WTC11 (cell line): ENCODE measurements at regions not wholly inside any gene's neighbourhood (a gene's known extent, or its start where the extent isn't known, plus 50 kb on each side); places are given as distances from the start of the nearest gene placed in this dataset.

ENCODE experiments used
- ATAC-seq: fragments of 200-7000 bp; cut with Tn5 transposase; 2 replicates; pipeline ENCODE4 v1.10.0; 2021; ENCODE audit warnings: mild to moderate bottlenecking, moderate library complexity
- CTCF ChIA-PET: fragments of 300-600 bp; sonication (Branson Sonifier 250); formaldehyde crosslinking; loops from one replicate; lab custom pipeline; 2021; ENCODE audit warnings: antibody characterized with exemption; lab: Charles Lee
- POLR2A ChIA-PET: fragments of 350-600 bp; sonication (Branson Sonifier 250); formaldehyde crosslinking; loops from one replicate; lab custom pipeline; 2021; ENCODE audit warnings: antibody characterized with exemption; lab: Charles Lee
- DNase-seq: peaks from one replicate; pipeline ENCODE4 v3.0.0; 2021; ENCODE audit warnings: low spot score
- H3K27ac Mint-ChIP-seq: 2 replicates; pipeline ENCODE4 v1.8.0; 2021; ENCODE audit warnings: mixed read lengths
- H3K27me3 Mint-ChIP-seq: 2 replicates; pipeline ENCODE4 v1.8.0; 2021; ENCODE audit warnings: low read depth, mild to moderate bottlenecking, moderate library complexity, mixed read lengths
- H3K36me3 Mint-ChIP-seq: 2 replicates; pipeline ENCODE4 v1.8.0; 2021; ENCODE audit warnings: mixed read lengths
- H3K4me1 Mint-ChIP-seq: 2 replicates; pipeline ENCODE4 v1.8.0; 2022; ENCODE audit warnings: mixed read lengths
- H3K4me3 Mint-ChIP-seq: 2 replicates; pipeline ENCODE4 v1.8.0; 2021; ENCODE audit warnings: mild to moderate bottlenecking, moderate library complexity, mixed read lengths
- H3K9me3 Mint-ChIP-seq: 2 replicates; pipeline ENCODE4 v1.8.0; 2021; ENCODE audit warnings: mixed read lengths
- AR ChIP-seq: fragments of 250-450 bp; sonication (Bioruptor Pico); IDR thresholded peaks from 2 replicates; pipeline ENCODE4 v1.9.0; 2021; ENCODE audit warnings: mild to moderate bottlenecking
- FOXJ3 ChIP-seq: sonication (generic); formaldehyde crosslinking; IDR thresholded peaks from 2 replicates; pipeline ENCODE4 v1.9.0; 2021; ENCODE audit warnings: missing genetic modification reagents, mild to moderate bottlenecking, borderline replicate concordance
- IRF2 ChIP-seq: sonication (generic); formaldehyde crosslinking; IDR thresholded peaks from 2 replicates; pipeline ENCODE4 v1.8.0; 2022; ENCODE audit warnings: low read depth, missing genetic modification reagents, borderline replicate concordance
- KAT7 ChIP-seq: sonication (generic); formaldehyde crosslinking; IDR thresholded peaks from 2 replicates; pipeline ENCODE4 v1.8.1; 2023; ENCODE audit warnings: missing genetic modification reagents, mild to moderate bottlenecking, borderline replicate concordance
- RORB ChIP-seq: fragments of 250-450 bp; sonication (Bioruptor Pico); IDR thresholded peaks from 2 replicates; pipeline ENCODE4 v1.9.0; 2021; ENCODE audit warnings: mild to moderate bottlenecking
- TCF7 ChIP-seq: sonication (generic); formaldehyde crosslinking; IDR thresholded peaks from 2 replicates; pipeline ENCODE4 v1.8.0; 2022; ENCODE audit warnings: mild to moderate bottlenecking, low read depth, missing genetic modification reagents, moderate library complexity
- TEAD1 ChIP-seq: sonication (generic); formaldehyde crosslinking; IDR thresholded peaks from 2 replicates; pipeline ENCODE4 v1.8.0; 2022; ENCODE audit warnings: mild to moderate bottlenecking, missing genetic modification reagents
- ZMAT4 ChIP-seq: fragments of 250-450 bp; sonication (Bioruptor Pico); IDR thresholded peaks from 2 replicates; pipeline ENCODE4 v1.9.0; 2021; ENCODE audit warnings: mild to moderate bottlenecking
- ZNF317 ChIP-seq: sonication (generic); formaldehyde crosslinking; IDR thresholded peaks from 2 replicates; pipeline ENCODE4 v1.8.1; 2023; ENCODE audit warnings: low read depth, mild to moderate bottlenecking, moderate library complexity, missing genetic modification reagents, borderline replicate concordance
- ZNF416 ChIP-seq: fragments of 250-450 bp; sonication (Bioruptor Pico); IDR thresholded peaks from 2 replicates; pipeline ENCODE4 v1.9.0; 2021; ENCODE audit warnings: mild to moderate bottlenecking, inconsistent platforms
- ZNF671 ChIP-seq: fragments of 250-450 bp; sonication (Bioruptor Pico); IDR thresholded peaks from 2 replicates; pipeline ENCODE4 v1.8.0; 2021; ENCODE audit warnings: mild to moderate bottlenecking
- TF ChIP-seq, protein P1 (sequence below): fragments of 200-600 bp; IDR thresholded peaks from 2 replicates; pipeline ENCODE4 v1.8.0; 2022; ENCODE audit warnings: antibody characterized with exemption
- TF ChIP-seq, protein P2 (sequence below): sonication (generic); formaldehyde crosslinking; IDR thresholded peaks from 2 replicates; pipeline ENCODE4 v1.8.1; 2023; ENCODE audit warnings: mild to moderate bottlenecking, missing genetic modification reagents
- TF ChIP-seq, protein P3 (sequence below): sonication (generic); formaldehyde crosslinking; IDR thresholded peaks from 2 replicates; pipeline ENCODE4 v1.8.0; 2023; ENCODE audit warnings: missing genetic modification reagents, mild to moderate bottlenecking, borderline replicate concordance
- TF ChIP-seq, protein P4 (sequence below): sonication (generic); formaldehyde crosslinking; IDR thresholded peaks from 2 replicates; pipeline ENCODE4 v1.8.0; 2022; ENCODE audit warnings: mild to moderate bottlenecking, missing genetic modification reagents
- TF ChIP-seq, protein P5 (sequence below): sonication (generic); formaldehyde crosslinking; IDR thresholded peaks from 2 replicates; pipeline ENCODE4 v1.8.1; 2022; ENCODE audit warnings: mild to moderate bottlenecking, missing genetic modification reagents, moderate library complexity, borderline replicate concordance

- ATAC-seq = no peak
- no peak overlapping the region for H3K27ac Mint-ChIP-seq
- POLR2A ChIA-PET = no interaction called here
- CTCF ChIA-PET = interaction anchor here (2.9 kb wide), 1 partner anchor 65 kb away, joined by 10 read pairs; no protein-coding TSS in a partner anchor
- no peak overlapping the region for H3K4me3 Mint-ChIP-seq
- no peaks in the 10 kb centered on the region for H3K4me1 Mint-ChIP-seq
- no peaks in the 10 kb centered on the region for H3K27me3 Mint-ChIP-seq
- H3K9me3 Mint-ChIP-seq = no peaks in the 10 kb centered on the region
- H3K36me3 Mint-ChIP-seq = no peaks in the 10 kb centered on the region
- TF ChIP-seq FOXJ3 (CRISPR knock-in tag) = no peak
- no peak for TF ChIP-seq AR (CRISPR knock-in tag)
- TF ChIP-seq, protein P1, sequence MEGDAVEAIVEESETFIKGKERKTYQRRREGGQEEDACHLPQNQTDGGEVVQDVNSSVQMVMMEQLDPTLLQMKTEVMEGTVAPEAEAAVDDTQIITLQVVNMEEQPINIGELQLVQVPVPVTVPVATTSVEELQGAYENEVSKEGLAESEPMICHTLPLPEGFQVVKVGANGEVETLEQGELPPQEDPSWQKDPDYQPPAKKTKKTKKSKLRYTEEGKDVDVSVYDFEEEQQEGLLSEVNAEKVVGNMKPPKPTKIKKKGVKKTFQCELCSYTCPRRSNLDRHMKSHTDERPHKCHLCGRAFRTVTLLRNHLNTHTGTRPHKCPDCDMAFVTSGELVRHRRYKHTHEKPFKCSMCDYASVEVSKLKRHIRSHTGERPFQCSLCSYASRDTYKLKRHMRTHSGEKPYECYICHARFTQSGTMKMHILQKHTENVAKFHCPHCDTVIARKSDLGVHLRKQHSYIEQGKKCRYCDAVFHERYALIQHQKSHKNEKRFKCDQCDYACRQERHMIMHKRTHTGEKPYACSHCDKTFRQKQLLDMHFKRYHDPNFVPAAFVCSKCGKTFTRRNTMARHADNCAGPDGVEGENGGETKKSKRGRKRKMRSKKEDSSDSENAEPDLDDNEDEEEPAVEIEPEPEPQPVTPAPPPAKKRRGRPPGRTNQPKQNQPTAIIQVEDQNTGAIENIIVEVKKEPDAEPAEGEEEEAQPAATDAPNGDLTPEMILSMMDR = no peak
- TF ChIP-seq ZMAT4 (CRISPR knock-in tag) = no peak
- TF ChIP-seq, protein P2, sequence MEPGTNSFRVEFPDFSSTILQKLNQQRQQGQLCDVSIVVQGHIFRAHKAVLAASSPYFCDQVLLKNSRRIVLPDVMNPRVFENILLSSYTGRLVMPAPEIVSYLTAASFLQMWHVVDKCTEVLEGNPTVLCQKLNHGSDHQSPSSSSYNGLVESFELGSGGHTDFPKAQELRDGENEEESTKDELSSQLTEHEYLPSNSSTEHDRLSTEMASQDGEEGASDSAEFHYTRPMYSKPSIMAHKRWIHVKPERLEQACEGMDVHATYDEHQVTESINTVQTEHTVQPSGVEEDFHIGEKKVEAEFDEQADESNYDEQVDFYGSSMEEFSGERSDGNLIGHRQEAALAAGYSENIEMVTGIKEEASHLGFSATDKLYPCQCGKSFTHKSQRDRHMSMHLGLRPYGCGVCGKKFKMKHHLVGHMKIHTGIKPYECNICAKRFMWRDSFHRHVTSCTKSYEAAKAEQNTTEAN = no peak
- TF ChIP-seq, protein P3, sequence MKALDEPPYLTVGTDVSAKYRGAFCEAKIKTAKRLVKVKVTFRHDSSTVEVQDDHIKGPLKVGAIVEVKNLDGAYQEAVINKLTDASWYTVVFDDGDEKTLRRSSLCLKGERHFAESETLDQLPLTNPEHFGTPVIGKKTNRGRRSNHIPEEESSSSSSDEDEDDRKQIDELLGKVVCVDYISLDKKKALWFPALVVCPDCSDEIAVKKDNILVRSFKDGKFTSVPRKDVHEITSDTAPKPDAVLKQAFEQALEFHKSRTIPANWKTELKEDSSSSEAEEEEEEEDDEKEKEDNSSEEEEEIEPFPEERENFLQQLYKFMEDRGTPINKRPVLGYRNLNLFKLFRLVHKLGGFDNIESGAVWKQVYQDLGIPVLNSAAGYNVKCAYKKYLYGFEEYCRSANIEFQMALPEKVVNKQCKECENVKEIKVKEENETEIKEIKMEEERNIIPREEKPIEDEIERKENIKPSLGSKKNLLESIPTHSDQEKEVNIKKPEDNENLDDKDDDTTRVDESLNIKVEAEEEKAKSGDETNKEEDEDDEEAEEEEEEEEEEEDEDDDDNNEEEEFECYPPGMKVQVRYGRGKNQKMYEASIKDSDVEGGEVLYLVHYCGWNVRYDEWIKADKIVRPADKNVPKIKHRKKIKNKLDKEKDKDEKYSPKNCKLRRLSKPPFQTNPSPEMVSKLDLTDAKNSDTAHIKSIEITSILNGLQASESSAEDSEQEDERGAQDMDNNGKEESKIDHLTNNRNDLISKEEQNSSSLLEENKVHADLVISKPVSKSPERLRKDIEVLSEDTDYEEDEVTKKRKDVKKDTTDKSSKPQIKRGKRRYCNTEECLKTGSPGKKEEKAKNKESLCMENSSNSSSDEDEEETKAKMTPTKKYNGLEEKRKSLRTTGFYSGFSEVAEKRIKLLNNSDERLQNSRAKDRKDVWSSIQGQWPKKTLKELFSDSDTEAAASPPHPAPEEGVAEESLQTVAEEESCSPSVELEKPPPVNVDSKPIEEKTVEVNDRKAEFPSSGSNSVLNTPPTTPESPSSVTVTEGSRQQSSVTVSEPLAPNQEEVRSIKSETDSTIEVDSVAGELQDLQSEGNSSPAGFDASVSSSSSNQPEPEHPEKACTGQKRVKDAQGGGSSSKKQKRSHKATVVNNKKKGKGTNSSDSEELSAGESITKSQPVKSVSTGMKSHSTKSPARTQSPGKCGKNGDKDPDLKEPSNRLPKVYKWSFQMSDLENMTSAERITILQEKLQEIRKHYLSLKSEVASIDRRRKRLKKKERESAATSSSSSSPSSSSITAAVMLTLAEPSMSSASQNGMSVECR (CRISPR knock-in tag) = no peak
- TF ChIP-seq ZNF671 (CRISPR knock-in tag) = no peak
- TF ChIP-seq IRF2 (CRISPR knock-in tag) = no peak
- TF ChIP-seq, protein P4, sequence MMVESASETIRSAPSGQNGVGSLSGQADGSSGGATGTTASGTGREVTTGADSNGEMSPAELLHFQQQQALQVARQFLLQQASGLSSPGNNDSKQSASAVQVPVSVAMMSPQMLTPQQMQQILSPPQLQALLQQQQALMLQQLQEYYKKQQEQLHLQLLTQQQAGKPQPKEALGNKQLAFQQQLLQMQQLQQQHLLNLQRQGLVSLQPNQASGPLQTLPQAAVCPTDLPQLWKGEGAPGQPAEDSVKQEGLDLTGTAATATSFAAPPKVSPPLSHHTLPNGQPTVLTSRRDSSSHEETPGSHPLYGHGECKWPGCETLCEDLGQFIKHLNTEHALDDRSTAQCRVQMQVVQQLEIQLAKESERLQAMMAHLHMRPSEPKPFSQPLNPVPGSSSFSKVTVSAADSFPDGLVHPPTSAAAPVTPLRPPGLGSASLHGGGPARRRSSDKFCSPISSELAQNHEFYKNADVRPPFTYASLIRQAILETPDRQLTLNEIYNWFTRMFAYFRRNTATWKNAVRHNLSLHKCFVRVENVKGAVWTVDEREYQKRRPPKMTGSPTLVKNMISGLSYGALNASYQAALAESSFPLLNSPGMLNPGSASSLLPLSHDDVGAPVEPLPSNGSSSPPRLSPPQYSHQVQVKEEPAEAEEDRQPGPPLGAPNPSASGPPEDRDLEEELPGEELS (CRISPR knock-in tag) = no peak
- no peak for TF ChIP-seq ZNF317 (CRISPR knock-in tag)
- no peak for TF ChIP-seq KAT7 (CRISPR knock-in tag)
- TF ChIP-seq ZNF416 (CRISPR knock-in tag) = no peak
- TF ChIP-seq TEAD1 = no peak
- TF ChIP-seq, protein P5, sequence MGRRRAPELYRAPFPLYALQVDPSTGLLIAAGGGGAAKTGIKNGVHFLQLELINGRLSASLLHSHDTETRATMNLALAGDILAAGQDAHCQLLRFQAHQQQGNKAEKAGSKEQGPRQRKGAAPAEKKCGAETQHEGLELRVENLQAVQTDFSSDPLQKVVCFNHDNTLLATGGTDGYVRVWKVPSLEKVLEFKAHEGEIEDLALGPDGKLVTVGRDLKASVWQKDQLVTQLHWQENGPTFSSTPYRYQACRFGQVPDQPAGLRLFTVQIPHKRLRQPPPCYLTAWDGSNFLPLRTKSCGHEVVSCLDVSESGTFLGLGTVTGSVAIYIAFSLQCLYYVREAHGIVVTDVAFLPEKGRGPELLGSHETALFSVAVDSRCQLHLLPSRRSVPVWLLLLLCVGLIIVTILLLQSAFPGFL (CRISPR knock-in tag) = no peak
- TF ChIP-seq RORB (CRISPR knock-in tag) = no peak
- TF ChIP-seq TCF7 (CRISPR knock-in tag) = no peak
- TF ChIP-seq, all 79 proteins: peak for 0
- no peak for DNase-seq
Measured at GRCh38 chr1:29639156-29639736, 402.9 kb downstream of the PTPRU start.
